Muscle of back (tissue), 3 donors: ENCODE measurements at regions not wholly inside any gene's neighbourhood (a gene's known extent, or its start where the extent isn't known, plus 50 kb on each side); places are given as distances from the start of the nearest gene placed in this dataset.

Experiments used
- DNase-seq, 3 donors: peaks; one replicate each; pipeline versions ENCODE4 v3.0.0 to v3.0.0-alpha.2; 2013

DNA sequence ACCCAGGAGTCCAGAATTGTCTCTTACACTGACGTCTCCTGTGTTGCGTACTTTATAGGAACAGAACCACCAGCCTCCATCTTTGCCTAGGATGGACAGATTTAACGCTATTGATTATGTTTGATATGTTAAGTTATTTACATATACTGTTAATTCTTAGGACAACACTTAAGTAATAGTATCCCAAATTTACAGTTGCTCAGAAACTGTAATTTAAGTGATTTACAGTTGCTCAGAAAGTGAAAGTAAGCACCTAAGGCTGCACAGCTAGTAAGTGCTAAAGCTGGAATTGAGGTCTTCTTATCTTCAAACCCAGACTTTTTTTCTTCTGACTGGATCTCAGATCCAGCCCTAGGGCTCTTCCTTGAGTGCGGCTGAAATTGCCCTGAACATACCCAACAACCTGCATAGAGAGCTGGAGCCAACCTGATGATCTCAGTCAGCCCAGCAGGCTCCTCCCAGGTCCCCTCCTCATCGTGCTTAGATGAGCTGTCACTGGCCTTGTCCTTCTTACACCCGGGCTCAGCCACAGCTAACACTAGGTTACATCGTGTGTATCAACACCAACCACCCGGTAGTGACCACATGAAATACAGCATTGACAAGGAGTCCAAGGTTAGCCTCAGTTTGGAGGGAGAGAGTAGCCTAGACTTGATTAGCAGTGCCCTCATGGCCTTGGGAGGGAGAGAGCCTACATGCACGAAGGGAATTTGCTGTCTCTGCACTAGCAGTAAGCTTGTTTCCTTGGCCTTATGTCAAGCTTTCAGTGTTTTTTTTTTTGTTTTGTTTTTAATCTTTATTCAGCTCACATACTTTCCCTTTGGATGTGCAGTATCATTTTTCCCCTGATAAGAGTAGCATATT is 111.1 kb upstream of the ARHGAP5 start:
- DNase-seq, result no peak

DNA sequence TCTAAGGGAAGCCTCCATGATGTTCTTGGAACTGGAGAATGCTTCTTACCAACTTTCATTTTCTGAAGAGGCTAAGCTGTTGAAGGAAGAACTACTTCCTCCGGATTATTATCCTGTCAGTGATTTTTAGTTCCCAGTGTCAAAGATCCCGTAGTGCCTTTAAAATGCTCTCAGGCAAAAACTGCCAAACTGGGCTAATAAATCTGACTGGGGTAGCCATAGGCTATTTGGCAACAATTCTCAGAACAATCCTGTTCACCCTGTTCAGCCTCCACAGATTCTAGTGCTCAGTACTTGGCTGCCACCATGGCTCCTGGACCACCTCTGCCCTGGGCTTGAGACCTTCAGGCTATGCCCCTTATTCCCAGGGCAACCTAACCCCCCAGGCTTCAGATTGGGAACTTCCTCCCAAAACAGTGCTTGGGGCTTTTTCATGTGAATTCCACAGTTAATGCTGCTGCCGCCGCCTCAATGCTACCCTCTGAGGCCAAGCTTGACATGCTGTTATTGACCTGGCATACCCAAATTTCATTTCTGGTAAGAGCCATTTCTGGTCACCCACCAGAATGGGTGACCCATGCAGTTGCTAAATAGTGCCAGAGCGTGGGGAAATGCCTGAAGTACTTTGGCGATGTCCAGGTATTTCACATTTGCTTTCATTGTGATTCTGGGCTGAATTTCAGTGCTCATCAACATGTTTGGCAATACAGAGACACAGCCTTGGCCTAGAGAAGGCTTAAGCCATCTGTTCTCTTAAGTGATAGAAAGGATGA is 110.0 kb upstream of the ARHGAP5 start:
- DNase-seq, result no peak

DNA sequence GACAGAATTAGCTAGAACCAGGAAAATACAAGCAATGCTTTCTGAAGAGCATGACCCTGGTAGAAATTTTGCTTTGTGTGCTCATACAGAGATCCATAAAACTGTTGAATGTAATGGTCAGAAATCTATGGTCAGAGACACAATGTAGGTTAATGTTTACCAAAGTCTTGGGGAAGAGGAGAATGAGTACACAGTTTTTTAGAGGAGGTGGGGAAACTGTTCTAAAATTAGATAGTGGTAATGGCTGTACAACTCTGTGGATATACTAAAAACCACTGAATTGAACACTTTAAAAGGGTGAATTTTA is 109.5 kb upstream of the ARHGAP5 start:
- no peak for DNase-seq

DNA sequence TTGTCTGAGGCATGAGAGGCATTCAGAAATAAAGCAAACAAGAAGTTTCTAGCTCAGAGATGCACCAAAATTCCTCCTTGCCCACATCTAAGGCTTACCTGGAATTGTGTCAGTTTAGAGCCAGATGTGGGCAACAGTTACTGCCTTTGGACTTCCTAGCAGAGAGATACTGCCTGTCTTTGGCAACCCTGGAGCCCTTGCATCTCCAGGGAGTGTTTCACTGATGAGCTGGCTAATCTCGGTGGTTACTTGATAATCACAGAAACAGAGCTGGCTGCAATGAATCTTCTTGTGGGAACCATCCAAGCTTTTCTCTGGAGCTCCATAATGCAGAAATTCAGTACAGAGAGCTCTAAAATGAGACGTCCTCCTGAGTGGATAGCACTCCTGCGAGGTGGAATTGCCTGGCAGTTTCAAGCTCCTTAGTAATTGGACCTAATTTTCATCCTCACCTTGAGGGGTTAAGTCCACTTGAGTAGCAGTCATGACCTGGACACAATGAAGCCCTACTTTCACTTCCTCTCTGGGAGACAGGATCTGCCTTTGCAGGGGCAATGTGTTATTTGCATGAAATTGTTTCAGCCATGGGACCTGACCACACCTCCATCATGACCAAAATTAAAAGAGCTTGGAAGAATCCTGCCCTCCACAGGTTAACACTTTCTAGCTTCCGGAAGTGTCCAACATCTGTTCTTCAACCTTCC is 108.8 kb upstream of the ARHGAP5 start:
- peak in 1 of 3 donors; percentile 41 for DNase-seq

DNA sequence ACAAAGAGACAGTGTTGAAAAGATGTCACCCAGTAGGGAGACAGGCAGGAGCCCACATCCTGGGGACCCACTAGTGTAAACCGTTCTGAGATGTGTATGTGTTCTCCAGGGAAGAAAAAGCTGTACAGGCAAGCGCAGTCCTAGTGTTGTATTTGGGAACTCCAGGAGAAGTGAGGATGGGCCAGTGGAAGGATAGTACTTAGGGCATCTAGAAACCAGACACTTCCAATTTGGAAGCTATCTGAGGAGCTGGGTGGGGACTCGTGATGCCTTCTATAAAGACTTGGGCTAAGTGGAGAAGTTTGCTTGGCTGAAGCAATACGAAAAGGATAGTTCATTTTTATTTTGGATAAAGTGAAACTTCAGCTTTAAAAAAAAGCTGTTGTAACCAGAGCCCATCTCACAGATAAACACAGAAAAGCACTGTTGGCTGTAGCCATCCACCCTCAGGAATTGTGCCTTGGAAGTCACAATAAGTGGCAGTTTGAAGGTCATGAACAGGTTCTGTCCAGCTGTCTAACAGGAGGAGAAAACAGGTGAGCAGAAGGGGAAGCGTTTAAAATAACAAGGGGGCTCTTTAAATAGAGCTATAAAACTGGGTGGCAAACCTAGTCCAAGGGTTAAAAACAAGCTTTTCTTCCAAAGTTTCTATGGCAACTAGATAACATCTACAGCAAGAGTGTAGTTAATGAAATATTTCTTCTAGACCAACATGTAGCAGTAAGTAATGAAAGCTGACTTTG is 108.0 kb upstream of the ARHGAP5 start:
- peak in 1 of 3 donors; percentile 33 for DNase-seq

DNA sequence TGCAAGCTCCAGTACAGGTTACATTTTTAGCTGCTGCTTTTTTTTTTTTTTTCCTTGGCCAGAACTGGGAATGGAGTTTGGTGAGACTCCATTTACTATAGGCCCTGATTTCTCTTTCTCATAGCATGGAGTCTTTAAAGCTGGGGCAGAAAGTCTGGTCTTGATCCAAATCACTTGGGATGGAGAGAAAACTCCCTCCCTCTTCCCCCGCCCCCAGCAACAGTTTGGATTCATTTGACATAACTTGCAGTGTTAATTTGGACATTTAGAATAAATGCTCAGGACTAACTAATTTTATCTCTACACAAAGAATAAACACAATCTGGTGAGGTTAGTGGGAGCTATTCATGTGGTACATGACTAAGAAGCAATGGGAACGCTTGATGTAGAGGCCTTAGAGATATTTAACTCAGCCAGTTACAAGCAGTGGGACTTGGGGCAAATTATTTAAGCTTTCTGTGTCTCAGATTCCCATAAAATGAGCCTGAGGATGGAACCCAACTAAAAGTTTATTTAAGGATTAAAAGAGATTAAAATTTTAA is 107.3 kb upstream of the ARHGAP5 start:
- DNase-seq, result no peak

DNA sequence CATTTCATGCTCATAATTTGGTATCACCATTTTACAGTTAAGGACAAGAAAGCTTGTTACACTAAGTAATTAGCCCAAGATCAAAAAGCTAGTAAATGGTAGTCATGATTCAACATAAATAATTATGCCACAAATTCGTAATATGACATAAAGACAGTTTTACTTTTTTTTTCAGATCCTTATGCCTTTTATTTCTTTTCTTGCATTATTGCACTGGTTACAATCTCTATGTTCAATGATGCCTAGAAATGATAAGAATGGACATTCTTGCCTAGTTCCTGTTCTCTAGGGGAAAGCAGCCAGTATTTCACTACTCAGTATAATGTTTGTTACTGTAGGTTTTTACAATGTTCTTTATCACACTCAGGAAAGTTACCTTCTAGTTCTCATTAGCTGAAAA is 106.4 kb upstream of the ARHGAP5 start:
- no peak for DNase-seq

DNA sequence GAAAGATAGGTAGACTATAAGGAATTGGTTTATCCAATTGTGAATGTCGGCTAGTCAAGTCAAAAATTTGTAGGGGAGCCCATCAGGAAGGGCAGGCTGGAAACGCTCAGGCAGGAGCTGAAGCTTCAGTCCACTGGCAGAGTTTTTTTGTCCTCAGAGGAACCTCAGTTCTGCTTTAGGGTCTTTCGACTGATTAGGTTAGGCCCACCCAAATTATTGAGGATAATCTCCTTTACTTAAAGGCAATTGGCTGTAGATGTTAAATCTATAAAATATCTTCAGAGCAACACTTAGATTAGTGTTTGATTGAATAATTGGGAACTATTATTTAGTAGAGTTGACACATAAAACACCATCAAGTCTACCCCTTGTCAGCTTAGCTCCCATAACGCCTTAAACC is 105.5 kb upstream of the ARHGAP5 start:
- DNase-seq, result no peak

DNA sequence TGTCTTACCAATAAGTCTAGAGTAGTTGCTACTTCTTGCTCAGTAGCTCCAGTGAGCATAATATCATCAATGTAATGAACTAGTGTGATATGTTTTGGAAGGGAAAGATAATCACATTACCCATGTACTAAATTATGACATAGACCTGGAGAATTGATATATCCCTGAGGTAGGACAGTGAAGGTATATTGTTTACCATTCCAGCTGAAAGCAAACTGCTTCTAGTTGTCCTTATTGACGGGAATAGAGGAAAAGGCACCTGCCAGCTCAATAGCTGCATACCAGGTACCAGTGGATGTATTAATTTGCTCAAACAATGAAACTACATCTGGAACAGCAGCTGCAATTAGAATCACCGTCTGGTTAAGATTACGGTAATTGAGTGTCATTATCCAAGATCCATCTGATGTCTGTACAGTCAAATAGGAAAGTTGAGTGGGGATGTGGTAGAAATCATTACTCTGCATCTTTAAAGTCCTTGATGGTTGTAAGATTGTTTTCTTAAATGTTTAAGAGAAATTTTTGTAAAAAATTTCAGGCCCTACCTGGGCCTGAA is 100.0 kb upstream of the ARHGAP5 start:
- DNase-seq, result no peak

DNA sequence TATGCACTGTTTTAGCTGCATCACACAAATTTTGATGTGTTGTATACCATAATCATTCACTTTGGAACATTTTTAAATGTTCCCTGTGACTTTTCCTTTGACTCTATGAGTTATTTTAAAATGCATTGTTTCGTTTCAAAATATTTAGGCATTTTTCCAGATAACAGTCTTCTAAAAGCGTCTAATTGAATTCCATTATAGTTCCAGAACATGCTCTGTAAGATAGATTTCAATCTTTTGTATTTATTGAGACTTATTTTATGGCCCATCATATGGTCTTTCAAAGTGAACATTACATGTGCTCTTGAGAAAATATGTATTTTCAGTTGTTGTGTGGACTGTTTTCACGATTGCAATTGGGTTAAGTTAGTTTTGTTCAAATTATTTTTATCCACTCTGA is 98.7 kb upstream of the ARHGAP5 start:
- no peak for DNase-seq

DNA sequence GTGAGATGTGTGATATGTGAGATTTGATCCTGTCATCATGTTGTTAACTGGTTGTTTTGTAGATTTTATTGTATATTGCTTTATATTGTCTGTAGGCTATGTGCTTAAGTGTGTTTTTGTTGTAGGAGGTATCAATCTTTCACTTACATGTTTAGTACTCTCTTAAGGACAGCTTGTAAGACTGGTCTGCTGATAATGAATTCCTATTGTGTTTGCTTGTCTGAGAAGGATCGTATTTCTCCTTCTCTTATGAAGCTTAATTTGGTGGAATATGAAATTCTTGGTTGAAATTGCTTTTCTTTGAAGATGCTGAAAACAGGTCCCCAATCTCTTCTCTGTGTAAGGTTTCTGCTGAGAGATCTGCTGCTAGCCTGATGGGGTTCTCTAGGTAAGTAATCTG is 94.5 kb upstream of the ARHGAP5 start:
- no peak for DNase-seq

DNA sequence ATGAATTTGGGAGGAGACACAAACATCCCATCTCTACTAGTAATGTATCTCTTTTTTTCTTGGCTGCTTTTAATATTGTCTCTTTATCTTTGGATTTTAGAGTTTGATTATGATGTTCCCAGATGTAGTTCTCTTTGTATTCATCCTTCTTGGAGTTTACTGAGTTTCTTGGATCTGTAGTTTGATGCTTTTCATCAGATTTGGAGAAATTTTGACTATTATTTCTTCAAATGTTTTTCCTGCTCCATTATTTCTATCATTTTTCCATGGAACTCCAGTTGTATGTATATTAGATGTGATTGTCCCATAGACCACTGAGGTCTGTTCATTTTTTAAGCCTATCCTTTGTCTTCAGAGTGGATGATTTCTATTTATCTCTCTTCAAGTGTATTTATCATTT is 90.7 kb upstream of the ARHGAP5 start:
- no peak for DNase-seq

DNA sequence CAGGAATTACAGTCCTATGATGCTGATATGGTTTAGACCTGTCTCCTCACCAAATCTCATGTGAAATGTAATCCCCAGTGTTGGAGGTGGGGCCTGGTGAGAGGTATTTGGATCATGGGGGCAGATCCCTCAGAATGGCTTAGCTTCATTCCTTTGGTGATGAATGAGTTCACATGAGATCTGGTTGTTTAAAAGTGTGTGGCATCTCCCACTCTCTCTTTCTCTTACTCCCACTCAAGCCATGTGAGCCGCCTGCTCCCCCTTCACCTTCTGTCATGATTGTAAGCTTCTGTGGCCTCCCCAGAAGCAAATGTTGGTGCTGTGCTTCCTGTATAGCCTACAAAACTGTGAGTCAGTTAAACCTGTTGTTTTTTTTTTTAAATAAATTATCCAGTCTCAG is 89.4 kb upstream of the ARHGAP5 start:
- DNase-seq, result no peak

DNA sequence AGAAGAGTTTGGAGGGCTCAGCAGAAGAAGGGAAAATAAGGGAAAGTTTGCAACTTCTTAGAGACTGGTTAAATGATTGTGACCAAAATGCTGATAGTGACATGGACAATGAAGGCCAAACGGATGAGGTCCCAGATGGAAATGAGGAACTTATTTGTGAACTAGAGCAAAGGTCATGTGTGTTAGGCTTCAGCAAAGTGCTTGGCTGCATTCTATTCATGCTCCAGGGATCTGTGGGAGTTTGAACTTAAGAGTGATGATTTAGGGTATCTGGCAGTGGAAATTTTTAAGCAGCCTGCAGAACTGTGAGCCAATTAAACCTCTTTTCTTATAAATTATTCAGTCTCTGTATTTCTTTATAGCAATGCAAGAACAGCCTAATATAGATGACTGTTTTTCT is 88.9 kb upstream of the ARHGAP5 start:
- no peak for DNase-seq

DNA sequence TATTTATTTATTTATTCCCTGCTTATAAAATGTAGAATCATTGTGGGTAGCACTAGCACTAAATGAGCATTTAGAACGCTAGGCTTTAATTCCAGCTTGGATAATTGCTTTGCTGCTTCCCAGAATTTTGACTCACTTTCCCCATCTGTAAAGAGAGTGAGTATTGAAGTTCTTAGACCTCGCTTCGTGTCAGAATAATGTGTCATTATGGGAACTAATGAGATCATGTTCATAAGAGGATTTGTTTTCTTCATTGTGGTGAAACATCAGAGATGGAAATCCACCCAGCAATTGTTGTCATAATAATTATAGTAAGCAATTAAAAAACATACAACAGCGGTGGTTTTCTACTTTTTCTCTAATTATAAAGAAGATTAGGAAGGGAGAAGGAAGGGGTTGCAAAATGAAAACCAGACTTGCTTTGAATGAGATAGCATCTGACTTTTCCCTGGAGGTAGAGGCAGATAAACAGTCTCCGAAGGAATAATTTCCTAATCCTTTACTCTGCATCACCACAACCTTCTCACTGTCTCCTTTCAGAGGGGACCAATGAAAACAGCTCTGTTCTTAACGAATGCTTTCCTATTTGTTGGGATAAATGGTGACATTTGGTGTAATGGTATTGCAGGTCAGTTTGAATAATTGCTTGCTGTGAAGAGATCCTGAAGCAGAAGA is 86.8 kb upstream of the ARHGAP5 start:
- no peak for DNase-seq

DNA sequence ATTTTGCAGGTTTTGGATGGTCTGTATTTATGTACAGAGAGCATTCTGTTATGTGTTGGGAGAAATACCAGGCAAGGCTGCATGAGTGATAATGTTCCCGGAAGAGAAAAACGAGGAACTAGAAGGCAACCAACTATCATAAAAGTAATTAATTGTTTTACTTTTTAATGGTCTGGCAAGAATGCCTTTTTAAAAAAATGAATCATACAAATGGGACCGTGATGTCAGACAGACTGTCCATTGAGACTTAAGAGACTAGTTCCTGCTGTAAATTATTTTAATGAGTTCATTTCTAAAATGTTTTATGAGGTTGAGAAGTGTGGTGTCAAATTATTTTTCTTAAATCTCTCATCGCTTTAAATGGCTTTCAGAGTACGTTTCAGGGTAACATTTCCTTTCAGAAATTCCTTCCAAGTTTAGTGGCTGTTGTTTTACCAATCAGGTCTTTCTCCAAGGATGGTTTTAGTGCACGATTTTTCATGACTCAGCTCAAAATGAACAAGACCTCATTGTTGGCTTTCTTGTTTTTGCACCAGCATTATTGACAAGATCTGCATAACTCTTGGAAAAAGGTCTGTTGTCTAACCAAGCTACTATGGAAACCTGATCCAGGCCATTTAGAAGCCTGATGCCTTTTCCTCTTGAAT is 86.1 kb upstream of the ARHGAP5 start:
- peak in 1 of 3 donors; percentile 72 for DNase-seq

DNA sequence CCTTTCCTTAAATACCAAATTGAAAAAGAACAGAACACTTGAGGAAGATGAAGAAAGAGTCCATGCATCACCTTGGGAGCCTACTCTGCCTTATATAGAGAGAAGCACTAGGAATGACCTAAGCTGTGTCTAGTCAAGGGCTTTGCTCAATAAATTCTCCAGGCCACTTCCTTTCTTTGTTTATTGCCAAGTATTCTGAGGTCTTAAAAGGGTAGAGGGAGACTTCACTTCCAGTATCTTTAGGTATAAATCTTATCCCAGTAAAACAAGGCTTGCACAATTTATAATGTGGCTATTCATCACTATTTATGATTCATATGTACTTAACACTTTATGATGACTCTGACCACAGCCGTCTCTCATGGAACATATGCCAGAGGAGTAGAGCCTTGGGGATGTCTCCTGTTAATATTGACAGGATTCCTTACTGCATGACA is 85.1 kb upstream of the ARHGAP5 start:
- peak in 1 of 3 donors; percentile 92 for DNase-seq

DNA sequence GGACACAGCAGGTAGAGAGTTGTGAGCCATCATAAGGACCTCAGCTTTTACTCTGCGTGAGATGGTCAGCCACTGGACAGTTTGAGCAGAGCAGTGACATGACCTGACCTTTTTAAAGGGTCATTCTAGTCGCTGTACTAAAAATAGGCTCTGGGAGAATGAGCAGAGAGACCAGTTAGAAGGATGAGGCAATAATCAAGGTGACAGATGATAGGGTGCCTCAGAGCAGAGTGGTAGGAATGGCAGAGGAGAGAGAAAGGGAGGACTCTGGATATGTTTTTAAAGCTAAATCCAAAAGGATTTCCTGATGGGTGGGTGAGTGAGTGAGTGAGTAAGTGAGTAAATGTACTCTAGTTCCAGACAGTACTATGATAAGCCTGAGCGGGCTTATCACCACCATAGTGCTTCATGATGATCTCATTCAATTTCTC is 83.6 kb upstream of the ARHGAP5 start:
- no peak for DNase-seq

DNA sequence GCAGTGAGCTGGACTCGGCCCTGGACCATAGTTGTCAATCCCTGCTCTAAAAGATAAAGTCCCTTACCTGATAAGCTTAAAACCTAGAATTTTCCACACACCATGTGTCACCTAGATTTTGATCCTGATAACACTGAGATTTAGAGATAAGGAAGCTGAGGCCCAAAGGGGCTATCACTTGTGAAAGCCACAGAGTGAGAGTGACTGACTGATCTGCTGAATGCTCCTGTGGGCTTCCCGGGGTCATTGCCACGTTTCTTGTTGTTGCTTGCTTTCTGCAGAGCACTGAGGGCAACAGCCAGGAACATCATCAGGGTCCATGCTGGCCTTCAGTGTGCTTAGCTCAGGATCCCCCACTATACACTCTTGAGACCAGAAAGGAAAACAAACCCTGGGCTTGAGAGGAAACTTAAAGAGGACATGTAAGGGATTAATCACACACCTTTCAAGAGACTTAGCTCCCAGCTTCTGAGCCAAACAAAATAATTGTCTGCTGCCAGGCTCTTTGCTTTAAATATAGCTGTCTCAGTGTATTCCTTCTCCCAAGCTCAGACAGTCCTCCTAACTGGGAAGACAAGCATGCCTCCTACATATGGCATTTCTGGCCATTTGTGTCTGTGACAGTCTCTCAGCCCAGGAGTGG is 82.6 kb upstream of the ARHGAP5 start:
- DNase-seq, result peak in 1 of 3 donors; percentile 21

DNA sequence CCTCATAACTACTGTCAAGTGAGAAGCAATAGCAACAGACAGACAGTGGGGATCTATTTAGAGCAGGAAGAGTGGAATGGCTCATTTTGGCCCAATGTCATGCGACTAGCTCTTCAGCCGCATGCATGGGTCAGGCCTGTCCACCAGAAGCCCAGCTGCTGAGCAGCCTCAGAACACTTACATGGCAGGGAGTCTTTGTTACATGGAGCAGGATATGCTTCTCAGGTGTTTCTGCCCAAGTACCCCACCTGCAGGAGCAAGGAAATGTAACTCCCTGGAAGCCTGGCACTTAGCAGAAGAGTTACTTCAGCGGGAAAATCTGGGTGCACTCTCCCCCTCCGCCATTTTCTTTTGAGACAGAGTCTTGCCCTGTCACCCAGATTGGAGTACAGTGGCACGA is 73.5 kb upstream of the ARHGAP5 start:
- DNase-seq, result no peak
